CD8-positive, alpha-beta memory T cell (primary cell): ENCODE measurements at regions not wholly inside any gene's neighbourhood (a gene's known extent, or its start where the extent isn't known, plus 50 kb on each side); places are given as distances from the start of the nearest gene placed in this dataset.
A peak's percentile ranks its signal among the peaks of the same experiment; 100 is the strongest.

Experiments used
- CTCF ChIA-PET: fragments of 350-600 bp; sonication (Branson Sonifier 250); formaldehyde crosslinking; loops from one replicate; lab custom pipeline; 2021; ENCODE audit warnings: antibody characterized with exemption; lab: Charles Lee
- POLR2A ChIA-PET: fragments of 350-600 bp; sonication (Branson Sonifier 250); formaldehyde crosslinking; loops from one replicate; lab custom pipeline; 2021; ENCODE audit warnings: antibody characterized with exemption; lab: Charles Lee
- DNase-seq, 5 donors: peaks; one replicate each; pipeline versions ENCODE4 v3.0.0 to v3.0.0-alpha.2; 2020 to 2022; ENCODE audit warnings: mixed read lengths in 1 of 5
- H3K27ac ChIP-seq: one replicate; pipeline ENCODE4 v1.7.0; 2013; ENCODE audit warnings: low read depth, mild to moderate bottlenecking, low read length, moderate library complexity
- H3K27me3 ChIP-seq: 2 replicates; pipeline ENCODE4 v1.7.0; 2013; ENCODE audit warnings: low read length, mild to moderate bottlenecking; ENCODE audit not compliant: insufficient read depth, poor library complexity, severe bottlenecking
- H3K36me3 ChIP-seq: 2 replicates; pipeline ENCODE4 v1.7.0; 2013; ENCODE audit warnings: mild to moderate bottlenecking, low read length, moderate library complexity; ENCODE audit not compliant: insufficient read depth
- H3K4me1 ChIP-seq: 2 replicates; pipeline ENCODE4 v1.7.0; 2013; ENCODE audit warnings: mild to moderate bottlenecking, low read length, moderate library complexity; ENCODE audit not compliant: insufficient read depth
- H3K4me3 ChIP-seq: 2 replicates; pipeline ENCODE4 v1.7.0; 2013; ENCODE audit warnings: mild to moderate bottlenecking, low read length
- H3K9me3 ChIP-seq: 2 replicates; pipeline ENCODE4 v1.7.0; 2013; ENCODE audit warnings: mild to moderate bottlenecking, low read length
- H3K27ac Mint-ChIP-seq, 8 donors: one replicate each; pipeline ENCODE4 v1.8.0; 2020 to 2021; ENCODE audit warnings: mixed read lengths in 8 of 8, mild to moderate bottlenecking in 6 of 8, inconsistent platforms in 3 of 8, moderate library complexity in 3 of 8
- H3K27me3 Mint-ChIP-seq, 2 donors: one replicate each; pipeline ENCODE4 v1.8.0; 2020 to 2021; ENCODE audit warnings: mixed read lengths in 2 of 2, mild to moderate bottlenecking in 1 of 2, moderate library complexity in 1 of 2
- H3K36me3 Mint-ChIP-seq, 3 donors: one replicate each; pipeline ENCODE4 v1.8.0; 2020 to 2021; ENCODE audit warnings: mixed read lengths in 3 of 3, inconsistent platforms in 1 of 3, mild to moderate bottlenecking in 1 of 3
- H3K4me1 Mint-ChIP-seq, 3 donors: one replicate each; pipeline ENCODE4 v1.8.0; 2020 to 2021; ENCODE audit warnings: mixed read lengths in 3 of 3, inconsistent platforms in 1 of 3, mild to moderate bottlenecking in 1 of 3
- H3K4me3 Mint-ChIP-seq, 7 donors: one replicate each; pipeline ENCODE4 v1.8.0; 2020 to 2021; ENCODE audit warnings: mixed read lengths in 7 of 7, mild to moderate bottlenecking in 6 of 7, moderate library complexity in 4 of 7, inconsistent platforms in 2 of 7
- H3K9me3 Mint-ChIP-seq, 5 donors: one replicate each; pipeline ENCODE4 v1.8.0; 2020 to 2022; ENCODE audit warnings: mixed read lengths in 5 of 5, mild to moderate bottlenecking in 3 of 5, moderate library complexity in 2 of 5, inconsistent platforms in 1 of 5

DNA sequence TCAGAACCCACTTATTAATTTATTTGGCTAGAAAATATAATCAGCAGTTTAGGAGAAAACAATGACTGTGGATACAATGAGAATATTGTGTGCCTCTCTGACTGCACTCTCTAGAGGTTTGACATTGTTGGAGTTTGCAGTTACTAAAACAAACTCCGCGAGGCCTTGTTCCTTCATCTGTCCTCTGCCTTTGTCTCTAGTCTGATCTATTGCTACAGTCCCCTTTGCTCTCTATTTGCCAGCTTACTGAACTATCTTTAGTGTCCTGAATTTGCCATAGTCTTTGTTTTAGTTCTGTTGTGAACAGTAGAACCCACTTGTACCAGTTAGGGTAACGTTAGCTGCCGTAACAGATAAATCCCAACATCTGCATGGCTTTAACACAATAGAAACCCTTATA lies 81.4 kb upstream of the RPS6KA3 start:
- Histone ChIP-seq H3K27me3 (no peaks in the 10 kb centered on the region), H3K4me1 (no peaks in the 10 kb centered on the region), H3K4me3 (no peak overlapping the region), H3K9me3 (no peaks in the 10 kb centered on the region), H3K36me3 (no peaks in the 10 kb centered on the region), H3K27ac (no peak overlapping the region)
- DNase-seq: no peak
- Mint-ChIP-seq H3K9me3 (peaks cover 0 to 9% (median 4%) of the 10 kb centered on the region in 5 donors), H3K27me3 (peaks cover 6 to 7% of the 10 kb centered on the region in 2 donors), H3K27ac (no peak overlapping the region), H3K4me1 (peaks cover 3 to 9% (median 8%) of the 10 kb centered on the region in 3 donors), H3K4me3 (no peak overlapping the region), H3K36me3 (peaks cover 0 to under 1% (median 0%) of the 10 kb centered on the region in 3 donors)
- CTCF ChIA-PET: no interaction called here
- POLR2A ChIA-PET: no interaction called here

DNA sequence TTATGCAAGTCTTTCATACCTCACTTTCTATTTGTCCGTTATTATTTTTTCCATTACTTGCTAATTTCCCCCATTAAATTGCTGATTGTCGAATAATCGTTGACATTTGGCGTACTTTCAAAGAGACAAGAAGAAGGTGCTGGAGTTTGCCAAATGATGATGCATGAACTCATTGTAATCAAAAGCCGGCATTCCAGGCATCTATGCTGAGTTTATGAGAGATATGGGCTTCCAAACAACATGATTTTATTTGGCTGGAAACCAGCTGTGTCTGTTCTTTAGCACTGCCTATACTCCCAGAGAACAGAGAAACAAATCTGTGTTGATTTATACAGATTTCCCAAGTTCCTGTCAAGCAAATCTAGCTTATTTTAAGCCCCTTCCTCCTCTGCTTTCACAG lies 80.8 kb upstream of the RPS6KA3 start:
- Mint-ChIP-seq H3K4me1 (peaks cover under 1 to 2% (median 2%) of the 10 kb centered on the region in 3 donors), H3K27me3 (peaks cover 6 to 7% of the 10 kb centered on the region in 2 donors), H3K27ac (no peak overlapping the region), H3K9me3 (peaks cover 0 to 9% (median 4%) of the 10 kb centered on the region in 5 donors), H3K36me3 (peaks cover 0 to 4% (median 0%) of the 10 kb centered on the region in 3 donors), H3K4me3 (no peak overlapping the region)
- CTCF ChIA-PET: no interaction called here
- Histone ChIP-seq H3K36me3 (no peaks in the 10 kb centered on the region), H3K27ac (no peak overlapping the region), H3K27me3 (no peaks in the 10 kb centered on the region), H3K4me3 (no peak overlapping the region), H3K4me1 (no peaks in the 10 kb centered on the region), H3K9me3 (no peaks in the 10 kb centered on the region)
- POLR2A ChIA-PET: no interaction called here
- DNase-seq: no peak

GRCh38 chrX:20333672-20334071 lies 67.0 kb upstream of the RPS6KA3 start:
- no peaks in the 10 kb centered on the region for H3K4me1 Mint-ChIP-seq
- no peak overlapping the region for H3K27ac Mint-ChIP-seq
- CTCF ChIA-PET: interaction anchor here (1.0 kb wide), 1 partner anchor 81 kb away, joined by 3 read pairs; no protein-coding TSS in a partner anchor
- no peaks in the 10 kb centered on the region for H3K36me3 Mint-ChIP-seq
- H3K27me3 ChIP-seq: no peaks in the 10 kb centered on the region
- H3K36me3 ChIP-seq: no peaks in the 10 kb centered on the region
- POLR2A ChIA-PET: no interaction called here
- peaks cover 0 to 14% of the 10 kb centered on the region in 2 donors for H3K27me3 Mint-ChIP-seq
- H3K27ac ChIP-seq: no peak overlapping the region
- H3K4me1 ChIP-seq: no peaks in the 10 kb centered on the region
- DNase-seq: no peak
- H3K9me3 Mint-ChIP-seq: no peaks in the 10 kb centered on the region
- H3K4me3 Mint-ChIP-seq: no peak overlapping the region
- H3K4me3 ChIP-seq: no peak overlapping the region
- no peaks in the 10 kb centered on the region for H3K9me3 ChIP-seq

GRCh38 chrX:20330545-20330944 lies 63.8 kb upstream of the RPS6KA3 start:
- Histone ChIP-seq H3K27ac (no peak overlapping the region), H3K4me3 (no peak overlapping the region), H3K9me3 (no peaks in the 10 kb centered on the region), H3K4me1 (no peaks in the 10 kb centered on the region), H3K36me3 (no peaks in the 10 kb centered on the region), H3K27me3 (no peaks in the 10 kb centered on the region)
- peaks cover 0 to 19% of the 10 kb centered on the region in 2 donors for H3K27me3 Mint-ChIP-seq
- H3K27ac Mint-ChIP-seq: peak overlapping the region in 1 of 8 donors; percentile 12
- no peaks in the 10 kb centered on the region for H3K36me3 Mint-ChIP-seq
- no peaks in the 10 kb centered on the region for H3K9me3 Mint-ChIP-seq
- no peaks in the 10 kb centered on the region for H3K4me1 Mint-ChIP-seq
- H3K4me3 Mint-ChIP-seq: no peak overlapping the region
- DNase-seq: no peak
- POLR2A ChIA-PET: no interaction called here
- CTCF ChIA-PET: no interaction called here

GRCh38 chrX:20329435-20329834 lies 62.7 kb upstream of the RPS6KA3 start:
- ChIA-PET CTCF (no interaction called here), POLR2A (no interaction called here)

GRCh38 chrX:20325786-20326388 lies 59.2 kb upstream of the RPS6KA3 start:
- CTCF ChIA-PET: interaction anchor here (1.2 kb wide), 1 partner anchor 9 kb away, joined by 4 read pairs; no protein-coding TSS in a partner anchor
- no peak overlapping the region for H3K27ac ChIP-seq
- Mint-ChIP-seq H3K27ac (no peak overlapping the region), H3K27me3 (peaks cover 0 to 8% of the 10 kb centered on the region in 2 donors), H3K36me3 (no peaks in the 10 kb centered on the region), H3K4me1 (peaks cover 11 to 16% (median 14%) of the 10 kb centered on the region in 3 donors), H3K9me3 (no peaks in the 10 kb centered on the region), H3K4me3 (no peak overlapping the region)
- no peaks in the 10 kb centered on the region for H3K27me3 ChIP-seq
- H3K4me3 ChIP-seq: no peak overlapping the region
- no peaks in the 10 kb centered on the region for H3K9me3 ChIP-seq
- H3K36me3 ChIP-seq: no peaks in the 10 kb centered on the region
- no peak for DNase-seq
- peaks cover 9% of the 10 kb centered on the region for H3K4me1 ChIP-seq
- POLR2A ChIA-PET: no interaction called here

More at GRCh38 chrX:20329435-20329834, 62.7 kb upstream of the RPS6KA3 start:
- DNase-seq: no peak
- Histone ChIP-seq H3K27ac (no peak overlapping the region), H3K36me3 (no peaks in the 10 kb centered on the region), H3K27me3 (no peaks in the 10 kb centered on the region), H3K9me3 (no peaks in the 10 kb centered on the region), H3K4me3 (no peak overlapping the region), H3K4me1 (no peaks in the 10 kb centered on the region)
- Mint-ChIP-seq H3K27ac (no peak overlapping the region), H3K36me3 (no peaks in the 10 kb centered on the region), H3K9me3 (no peaks in the 10 kb centered on the region), H3K27me3 (peaks cover 0 to 19% of the 10 kb centered on the region in 2 donors), H3K4me1 (no peaks in the 10 kb centered on the region), H3K4me3 (no peak overlapping the region)

GRCh38 chrX:20322887-20323286 lies 56.2 kb upstream of the RPS6KA3 start:
- H3K4me3 Mint-ChIP-seq: no peak overlapping the region
- CTCF ChIA-PET: no interaction called here
- H3K36me3 Mint-ChIP-seq: no peaks in the 10 kb centered on the region
- H3K27me3 ChIP-seq: no peaks in the 10 kb centered on the region
- no peak for DNase-seq
- no peak overlapping the region for H3K27ac ChIP-seq
- H3K4me1 ChIP-seq: peaks cover 9% of the 10 kb centered on the region
- H3K27me3 Mint-ChIP-seq: peaks cover 0 to 6% of the 10 kb centered on the region in 2 donors
- no peaks in the 10 kb centered on the region for H3K9me3 Mint-ChIP-seq
- H3K9me3 ChIP-seq: no peaks in the 10 kb centered on the region
- H3K4me1 Mint-ChIP-seq: peaks cover 18 to 24% (median 23%) of the 10 kb centered on the region in 3 donors
- H3K4me3 ChIP-seq: no peak overlapping the region
- no peaks in the 10 kb centered on the region for H3K36me3 ChIP-seq
- no peak overlapping the region for H3K27ac Mint-ChIP-seq
- POLR2A ChIA-PET: no interaction called here

GRCh38 chrX:20320461-20321159 lies 53.9 kb upstream of the RPS6KA3 start:
- peaks cover 18 to 26% (median 24%) of the 10 kb centered on the region in 3 donors for H3K4me1 Mint-ChIP-seq
- H3K36me3 Mint-ChIP-seq: no peaks in the 10 kb centered on the region
- peak in 3 of 5 donors; percentile 28 to 39 (median 38) for DNase-seq
- Histone ChIP-seq H3K4me3 (peak overlapping the region; percentile 34), H3K9me3 (no peaks in the 10 kb centered on the region), H3K4me1 (peaks cover 9% of the 10 kb centered on the region), H3K27me3 (no peaks in the 10 kb centered on the region), H3K36me3 (no peaks in the 10 kb centered on the region), H3K27ac (no peak overlapping the region)
- H3K9me3 Mint-ChIP-seq: peaks cover 0 to 1% (median 0%) of the 10 kb centered on the region in 5 donors
- ChIA-PET CTCF (no interaction called here), POLR2A (no interaction called here)
- H3K4me3 Mint-ChIP-seq: peak overlapping the region in 5 of 7 donors; percentile 57 to 67 (median 64)
- peak overlapping the region in 7 of 8 donors; percentile 29 to 89 (median 79) for H3K27ac Mint-ChIP-seq
- H3K27me3 Mint-ChIP-seq: peaks cover 0 to 1% of the 10 kb centered on the region in 2 donors
